GM12872 (cell line): ENCODE measurements at regions not wholly inside any gene's neighbourhood (a gene's known extent, or its start where the extent isn't known, plus 50 kb on each side); places are given as distances from the start of the nearest gene placed in this dataset.

Experiments
- CTCF ChIP-seq: IDR thresholded peaks from 3 replicates; pipeline ENCODE4 v1.5.1; 2011; ENCODE audit warnings: low read depth, mild to moderate bottlenecking, low read length, moderate library complexity; ENCODE audit not compliant: insufficient read depth

GRCh38 chr15:39000008-39000734 lies 435.6 kb upstream of the RASGRP1 start:
- TF ChIP-seq CTCF: no peak

- no peak for TF ChIP-seq CTCF
Observed at GRCh38 chr15:39009740-39010139, 445.1 kb upstream of the RASGRP1 start.

- TF ChIP-seq CTCF: no peak
Observed at GRCh38 chr15:39013262-39013661, 448.6 kb upstream of the RASGRP1 start.

- no peak for TF ChIP-seq CTCF
Observed at GRCh38 chr15:39014682-39015081, 450.1 kb upstream of the RASGRP1 start.

GRCh38 chr15:39016706-39017105 lies 452.1 kb upstream of the RASGRP1 start:
- TF ChIP-seq CTCF: no peak

- TF ChIP-seq CTCF: no peak
Observed at GRCh38 chr15:39018966-39019365, 454.4 kb upstream of the RASGRP1 start.

GRCh38 chr15:39021341-39021740 lies 456.7 kb upstream of the RASGRP1 start:
- no peak for TF ChIP-seq CTCF
